OCI-LY7 (cell line): ENCODE measurements at regions not wholly inside any gene's neighbourhood (a gene's known extent, or its start where the extent isn't known, plus 50 kb on each side); places are given as distances from the start of the nearest gene placed in this dataset.

Experiments used
- BruUV-seq: library from RNA; stranded (reverse); fragments of 400-500 nt; replicated peaks from 2 replicates; lab custom pipeline; 2021; lab: Mats Ljungman, UMichigan
- CTCF ChIA-PET: fragments of 300-600 bp; sonication (Branson Sonifier 250); formaldehyde crosslinking; loops from one replicate; lab custom pipeline; 2022; ENCODE audit warnings: antibody characterized with exemption; ENCODE audit not compliant: unreplicated experiment; lab: Charles Lee
- POLR2A ChIA-PET: fragments of 300-600 bp; sonication (Branson Sonifier 250); formaldehyde crosslinking; loops from one replicate; lab custom pipeline; 2022; ENCODE audit warnings: antibody characterized with exemption; lab: Charles Lee
- DNase-seq: peaks from one replicate; pipeline ENCODE4 v3.0.0-alpha.2; 2015; ENCODE audit warnings: low spot score
- H2AFZ ChIP-seq: fragments of 200-600 bp; sonication (generic), shearing (Covaris generic); 2 replicates; pipeline ENCODE4 v1.6.1; 2014; ENCODE audit warnings: mild to moderate bottlenecking, antibody characterized with exemption, low read length, moderate library complexity
- H3K27ac ChIP-seq: fragments of 200-600 bp; sonication (generic); 2 replicates; pipeline ENCODE4 v1.5.1; 2014; ENCODE audit warnings: mixed run types, low read depth, mild to moderate bottlenecking, moderate library complexity, low read length, inconsistent platforms; ENCODE audit not compliant: poor library complexity, severe bottlenecking
- H3K36me3 ChIP-seq: fragments of 200-600 bp; sonication (generic); 2 replicates; pipeline ENCODE4 v1.6.1; 2014; ENCODE audit warnings: mild to moderate bottlenecking, antibody characterized with exemption, low read length, moderate library complexity, mixed read lengths; ENCODE audit not compliant: insufficient read depth
- H3K4me1 ChIP-seq: fragments of 200-600 bp; sonication (generic); 2 replicates; pipeline ENCODE4 v1.5.1; 2014; ENCODE audit warnings: mild to moderate bottlenecking, low read length; ENCODE audit not compliant: insufficient read depth, poor library complexity, severe bottlenecking
- H3K4me2 ChIP-seq: fragments of 200-600 bp; sonication (generic); 2 replicates; pipeline ENCODE4 v1.6.1; 2014; ENCODE audit warnings: mild to moderate bottlenecking, low read length
- H3K4me3 ChIP-seq: fragments of 200-600 bp; sonication (generic); 2 replicates; pipeline ENCODE4 v1.5.1; 2014; ENCODE audit warnings: mild to moderate bottlenecking, low read depth, low read length; ENCODE audit not compliant: poor library complexity, severe bottlenecking
- H3K79me2 ChIP-seq: fragments of 200-600 bp; sonication (generic); 2 replicates; pipeline ENCODE4 v1.6.1; 2016; ENCODE audit warnings: low read depth, mild to moderate bottlenecking, low read length, moderate library complexity, mixed read lengths; ENCODE audit not compliant: insufficient read depth
- H3K9me2 ChIP-seq: fragments of 200-600 bp; sonication (generic); 2 replicates; pipeline ENCODE4 v1.6.1; 2016; ENCODE audit warnings: mild to moderate bottlenecking, low read length, mixed read lengths; ENCODE audit not compliant: insufficient read depth
- H3K9me3 ChIP-seq: fragments of 200-600 bp; sonication (generic); 2 replicates; pipeline ENCODE4 v1.6.1; 2014; ENCODE audit warnings: mild to moderate bottlenecking, mixed run types, low read length, mixed read lengths
- H4K20me1 ChIP-seq: fragments of 200-600 bp; sonication (generic); 2 replicates; pipeline ENCODE4 v1.6.1; 2014; ENCODE audit warnings: mild to moderate bottlenecking, antibody characterized with exemption, low read length, moderate library complexity, mixed read lengths; ENCODE audit not compliant: insufficient read depth
- EZH2phosphoT487 ChIP-seq: fragments of 200-600 bp; sonication (generic); IDR thresholded peaks from 2 replicates; pipeline ENCODE4 v1.6.1; 2018; ENCODE audit warnings: low read depth, borderline replicate concordance, mild to moderate bottlenecking, mixed run types, antibody characterized with exemption, low read length, moderate library complexity, mixed read lengths
- intact Hi-C: fragments of 100-400 bp; cut with micrococcal nuclease; formaldehyde crosslinking; loops from one replicate; pipeline ENCODE4 v1.10.0; 2022; ENCODE audit not compliant: unreplicated experiment
- TF ChIP-seq, protein P1 (sequence below): fragments of 200-600 bp; sonication (generic); conservative IDR thresholded peaks from 2 replicates; pipeline ENCODE4 v1.5.1; 2014; ENCODE audit warnings: mild to moderate bottlenecking, antibody characterized with exemption, low read length, moderate library complexity, mixed read lengths

DNA sequence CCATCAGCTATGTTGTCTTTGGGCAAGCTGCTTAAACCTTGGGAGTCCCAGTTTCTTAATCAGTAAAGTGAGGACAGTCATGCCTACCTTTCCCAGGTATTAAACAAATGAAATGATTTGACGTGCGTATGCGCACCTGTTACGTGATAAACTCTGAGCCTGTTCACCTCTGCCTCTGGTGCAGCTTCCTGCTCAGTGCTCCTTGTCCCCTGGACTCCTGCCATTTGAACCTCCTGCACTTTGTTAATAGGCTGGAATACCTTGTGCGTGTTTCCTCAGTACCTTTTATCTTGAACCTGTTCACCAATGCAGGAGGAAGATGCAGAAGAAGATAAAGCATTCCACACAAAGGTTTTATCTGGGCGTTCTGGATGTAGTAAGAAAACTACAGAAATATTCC is 211.9 kb downstream of the CEP135 start:
- ChIA-PET CTCF (no interaction called here), POLR2A (no interaction called here)
- no peak for DNase-seq
- no peaks in the 10 kb centered on the region for H3K79me2 ChIP-seq
- TF ChIP-seq, protein P1, sequence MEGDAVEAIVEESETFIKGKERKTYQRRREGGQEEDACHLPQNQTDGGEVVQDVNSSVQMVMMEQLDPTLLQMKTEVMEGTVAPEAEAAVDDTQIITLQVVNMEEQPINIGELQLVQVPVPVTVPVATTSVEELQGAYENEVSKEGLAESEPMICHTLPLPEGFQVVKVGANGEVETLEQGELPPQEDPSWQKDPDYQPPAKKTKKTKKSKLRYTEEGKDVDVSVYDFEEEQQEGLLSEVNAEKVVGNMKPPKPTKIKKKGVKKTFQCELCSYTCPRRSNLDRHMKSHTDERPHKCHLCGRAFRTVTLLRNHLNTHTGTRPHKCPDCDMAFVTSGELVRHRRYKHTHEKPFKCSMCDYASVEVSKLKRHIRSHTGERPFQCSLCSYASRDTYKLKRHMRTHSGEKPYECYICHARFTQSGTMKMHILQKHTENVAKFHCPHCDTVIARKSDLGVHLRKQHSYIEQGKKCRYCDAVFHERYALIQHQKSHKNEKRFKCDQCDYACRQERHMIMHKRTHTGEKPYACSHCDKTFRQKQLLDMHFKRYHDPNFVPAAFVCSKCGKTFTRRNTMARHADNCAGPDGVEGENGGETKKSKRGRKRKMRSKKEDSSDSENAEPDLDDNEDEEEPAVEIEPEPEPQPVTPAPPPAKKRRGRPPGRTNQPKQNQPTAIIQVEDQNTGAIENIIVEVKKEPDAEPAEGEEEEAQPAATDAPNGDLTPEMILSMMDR: no peak
- no peak for TF ChIP-seq EZH2phosphoT487
- no peak overlapping the region for H2AFZ ChIP-seq
- H3K4me1 ChIP-seq: no peaks in the 10 kb centered on the region
- no peaks in the 10 kb centered on the region for H3K9me2 ChIP-seq
- H4K20me1 ChIP-seq: no peaks in the 10 kb centered on the region
- no TSS peak for BruUV-seq
- no peaks in the 10 kb centered on the region for H3K9me3 ChIP-seq
- no peaks in the 10 kb centered on the region for H3K36me3 ChIP-seq
- intact Hi-C loops: no loop called here
- no peak overlapping the region for H3K27ac ChIP-seq
- H3K4me3 ChIP-seq: no peak overlapping the region
- no peak overlapping the region for H3K4me2 ChIP-seq

GRCh38 chr4:56158483-56158882 is 209.7 kb downstream of the CEP135 start:
- TF ChIP-seq, protein P1: no peak
- no peak for TF ChIP-seq EZH2phosphoT487
- Histone ChIP-seq H3K4me2 (no peak overlapping the region), H2AFZ (no peak overlapping the region), H3K9me2 (no peaks in the 10 kb centered on the region), H3K4me1 (no peaks in the 10 kb centered on the region), H3K4me3 (no peak overlapping the region), H3K79me2 (no peaks in the 10 kb centered on the region), H3K27ac (no peak overlapping the region), H4K20me1 (no peaks in the 10 kb centered on the region; the same call in 1 of the 2 replicates), H3K36me3 (no peaks in the 10 kb centered on the region), H3K9me3 (no peaks in the 10 kb centered on the region)
- ChIA-PET POLR2A (no interaction called here), CTCF (no interaction called here)
- no peak for DNase-seq
- intact Hi-C loops: no loop called here
- no TSS peak for BruUV-seq

DNA sequence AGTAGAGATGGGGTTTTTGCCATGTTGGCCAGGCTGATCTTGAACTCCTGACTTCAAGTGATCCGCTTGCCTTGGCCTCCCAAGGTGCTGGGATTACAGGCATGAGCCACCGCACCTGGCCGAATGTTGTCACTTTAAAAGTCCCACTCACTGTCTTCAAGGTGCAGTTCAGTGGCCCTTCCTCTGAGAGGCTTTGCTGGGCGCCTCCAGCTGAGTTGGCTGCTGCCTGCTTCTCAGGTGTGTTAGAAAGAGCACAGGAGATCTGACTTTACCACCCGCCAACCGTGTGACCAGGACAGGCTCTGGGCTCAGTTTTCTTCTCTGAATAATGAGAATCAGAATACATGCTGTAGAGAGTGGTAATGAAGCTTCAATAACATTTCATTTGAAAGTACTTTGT is 207.4 kb downstream of the CEP135 start:
- BruUV-seq: no TSS peak
- no peak for DNase-seq
- no peaks in the 10 kb centered on the region for H3K9me3 ChIP-seq
- H3K27ac ChIP-seq: no peak overlapping the region
- no peak overlapping the region for H3K4me3 ChIP-seq
- ChIA-PET CTCF (no interaction called here), POLR2A (no interaction called here)
- no peak overlapping the region for H3K4me2 ChIP-seq
- no peaks in the 10 kb centered on the region for H3K36me3 ChIP-seq
- intact Hi-C loops: no loop called here
- TF ChIP-seq EZH2phosphoT487: no peak
- TF ChIP-seq, protein P1: no peak
- H3K4me1 ChIP-seq: no peaks in the 10 kb centered on the region
- no peaks in the 10 kb centered on the region for H3K79me2 ChIP-seq
- H3K9me2 ChIP-seq: no peaks in the 10 kb centered on the region
- H2AFZ ChIP-seq: no peak overlapping the region
- no peaks in the 10 kb centered on the region; the same call in 1 of the 2 replicates for H4K20me1 ChIP-seq
